ENCODE measurements at regions not wholly inside any gene's neighbourhood (a gene's known extent, or its start where the extent isn't known, plus 50 kb on each side); places are given as distances from the start of the nearest gene placed in this dataset.
"Not testable (repeated sequence)": the region's sequence is repeated elsewhere in the genome, so short reads cannot be mapped to it uniquely, and the experiment has no call there.

DNA sequence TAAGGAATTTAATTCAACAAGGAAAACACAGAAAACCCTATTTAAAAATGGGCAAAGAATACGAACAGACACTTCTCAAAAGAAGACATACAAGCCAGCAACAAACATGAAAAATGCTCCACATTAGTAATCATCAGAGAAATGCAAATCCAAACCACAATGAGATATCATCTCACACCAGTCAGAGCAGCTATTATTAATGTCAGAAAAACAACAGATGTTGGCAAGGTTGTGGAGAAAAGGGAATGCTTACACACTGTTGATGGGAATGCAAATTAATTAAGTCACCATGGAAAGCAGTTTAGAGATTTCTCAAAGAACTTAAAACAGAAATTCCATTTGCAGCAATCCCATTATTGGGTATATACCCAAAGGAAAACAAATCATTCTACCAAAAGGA is 55.2 kb downstream of the GCC1 start:
- no peak for DNase-seq (ENCODE audit: low read depth in 3 of 3, low spot score in 1 of 3)

DNA sequence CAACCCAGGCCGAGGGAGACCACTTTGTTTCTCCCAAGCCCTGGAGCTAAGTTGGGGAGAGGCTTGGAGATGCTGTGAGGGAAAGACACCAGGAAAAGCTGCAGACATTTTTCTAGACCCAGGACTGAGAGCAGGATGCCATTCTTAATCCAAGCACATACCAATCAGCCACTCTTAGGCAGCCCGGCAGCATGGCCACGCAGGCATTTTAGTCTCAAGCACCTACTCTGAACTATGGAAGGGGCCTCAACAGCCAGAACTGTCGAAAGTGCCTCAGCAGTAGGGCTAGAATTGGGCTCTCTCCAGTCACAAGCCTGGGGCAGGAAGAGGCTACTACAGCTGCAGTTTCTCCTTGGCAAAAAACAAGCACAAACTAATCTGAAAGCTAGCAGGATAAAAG is 57.8 kb downstream of the GCC1 start:
- DNase-seq (ENCODE audit: low read depth in 3 of 3, low spot score in 1 of 3) = no peak

DNA sequence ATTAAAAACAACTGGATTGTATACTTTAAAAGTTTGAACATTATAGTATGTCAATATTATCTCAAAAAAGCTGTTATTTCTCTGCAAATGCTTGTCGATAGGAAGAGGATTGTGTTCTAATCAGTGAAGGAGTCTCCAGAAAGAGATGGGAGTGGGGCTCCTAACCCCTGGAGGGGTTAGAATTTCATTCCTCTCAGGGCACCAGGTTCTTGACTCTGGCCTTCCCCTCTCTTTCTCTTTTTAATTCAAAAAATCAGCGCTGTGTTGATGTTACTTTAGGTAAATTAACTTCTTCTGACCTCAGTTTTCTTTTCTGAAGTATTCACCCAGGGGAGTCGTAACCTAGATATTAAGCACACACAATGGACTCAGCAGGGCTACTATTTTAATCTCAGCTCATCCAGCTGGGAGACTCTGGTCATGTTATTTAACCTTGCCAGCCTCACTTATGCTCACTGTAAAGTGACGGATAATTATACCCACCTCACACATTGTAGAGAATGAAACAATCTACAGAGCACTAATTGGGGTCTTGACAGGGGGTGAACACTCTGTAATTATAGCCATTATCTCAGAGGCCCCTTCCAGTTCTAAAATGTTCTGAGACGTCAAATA is 59.4 kb downstream of the GCC1 start:
- no peak for DNase-seq (ENCODE audit: low read depth in 3 of 3, low spot score in 1 of 3)

DNA sequence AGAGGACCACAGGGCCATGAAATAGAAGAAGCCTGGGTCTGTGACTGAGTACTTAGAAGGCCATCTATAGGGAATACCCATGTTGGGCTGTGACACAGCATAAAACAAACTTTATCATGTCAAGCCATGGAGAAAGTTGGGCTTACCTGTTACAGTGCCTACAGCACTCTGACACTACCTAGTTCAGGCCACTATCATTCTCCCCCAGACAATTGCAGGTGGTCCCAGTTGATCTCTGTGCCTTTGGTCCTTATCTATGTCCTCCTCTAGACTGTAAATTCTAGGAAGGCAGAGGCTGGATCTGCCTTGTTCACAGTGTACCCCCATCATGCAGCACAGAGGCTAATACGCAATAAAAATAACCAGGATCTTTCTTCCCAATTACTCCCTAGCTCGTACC is 69.1 kb downstream of the GCC1 start:
- no peak for DNase-seq (ENCODE audit: low read depth in 3 of 3, low spot score in 1 of 3)

DNA sequence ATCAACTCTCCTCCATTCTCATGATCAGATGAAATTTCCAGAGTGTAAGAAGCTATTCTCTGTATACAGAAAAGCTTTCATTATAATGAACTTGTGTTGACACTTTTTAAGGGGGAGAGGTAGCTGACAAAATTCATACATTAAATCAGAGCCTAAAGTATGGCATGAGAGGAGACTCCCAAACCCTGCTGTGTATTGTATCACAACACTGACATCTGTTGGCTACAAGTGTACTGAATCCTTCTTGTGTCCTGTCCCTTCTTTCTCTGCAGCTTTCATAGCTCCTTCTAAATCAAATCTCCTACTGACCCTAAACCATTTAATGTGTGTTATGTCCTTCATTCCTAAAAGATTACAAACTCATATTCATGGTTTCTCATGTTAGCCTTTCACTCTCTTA is 70.9 kb downstream of the GCC1 start:
- no peak for DNase-seq (ENCODE audit: low read depth in 3 of 3, low spot score in 1 of 3)

DNA sequence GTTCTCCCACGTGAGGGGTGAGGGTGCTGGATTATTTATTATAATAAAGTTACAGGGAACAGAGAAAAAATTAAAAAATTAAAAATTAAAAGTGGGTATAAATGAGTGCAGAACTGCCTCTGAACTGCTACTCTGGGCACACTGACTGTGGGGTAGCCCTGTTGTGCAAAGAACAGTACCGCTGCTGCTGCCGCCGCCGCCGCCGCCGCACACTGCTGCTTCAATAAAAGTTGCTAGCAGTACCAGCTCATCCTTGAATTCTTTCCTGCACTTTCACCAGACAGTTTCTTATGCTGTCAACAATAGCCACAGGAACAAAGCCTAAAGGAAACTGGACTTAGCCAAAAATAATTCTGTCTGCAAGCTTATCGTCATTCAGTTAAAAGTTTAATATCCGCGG is 72.1 kb downstream of the GCC1 start:
- DNase-seq (ENCODE audit: low read depth in 3 of 3, low spot score in 1 of 3) = no peak

DNA sequence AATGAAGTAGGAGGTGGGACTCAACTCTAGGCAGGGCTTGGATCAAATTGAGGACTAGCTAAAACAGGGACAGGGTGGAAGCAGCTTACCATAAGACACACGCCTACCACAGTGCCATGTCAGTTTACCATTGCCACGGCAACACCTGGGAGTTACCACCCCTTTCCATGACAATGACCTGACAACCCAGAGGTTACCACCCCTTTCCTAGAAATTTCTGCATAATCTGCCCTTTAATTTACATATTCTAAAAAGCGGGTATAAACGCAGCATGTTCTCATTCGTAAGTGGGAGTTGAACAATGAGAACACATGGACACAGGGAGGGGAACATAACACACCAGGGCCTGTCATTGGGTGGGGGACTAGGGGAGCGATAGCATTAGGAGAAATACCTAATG is 72.7 kb downstream of the GCC1 start:
- no peak for DNase-seq (ENCODE audit: low read depth in 3 of 3, low spot score in 1 of 3)

DNA sequence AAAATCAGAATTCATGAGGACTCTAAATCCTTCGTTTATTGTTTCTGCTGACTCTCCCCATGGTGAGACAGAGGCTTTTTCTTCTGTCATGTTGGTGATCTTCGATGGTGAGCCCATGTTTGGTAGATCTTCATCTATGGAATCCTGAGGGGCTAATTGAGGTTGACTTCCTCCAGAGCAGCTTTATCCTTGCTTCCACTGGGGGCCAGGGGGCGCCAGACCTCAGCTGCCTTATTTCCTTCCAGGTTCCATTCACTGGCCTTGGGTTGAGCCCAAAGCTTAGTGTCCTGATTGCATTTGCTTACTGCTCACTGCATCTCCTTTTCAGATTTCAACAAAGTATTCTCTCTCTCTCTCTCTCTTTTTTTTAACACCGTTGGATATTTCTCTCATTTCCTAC is 80.7 kb downstream of the GCC1 start:
- DNase-seq (ENCODE audit: low read depth in 3 of 3, low spot score in 1 of 3) = no peak

DNA sequence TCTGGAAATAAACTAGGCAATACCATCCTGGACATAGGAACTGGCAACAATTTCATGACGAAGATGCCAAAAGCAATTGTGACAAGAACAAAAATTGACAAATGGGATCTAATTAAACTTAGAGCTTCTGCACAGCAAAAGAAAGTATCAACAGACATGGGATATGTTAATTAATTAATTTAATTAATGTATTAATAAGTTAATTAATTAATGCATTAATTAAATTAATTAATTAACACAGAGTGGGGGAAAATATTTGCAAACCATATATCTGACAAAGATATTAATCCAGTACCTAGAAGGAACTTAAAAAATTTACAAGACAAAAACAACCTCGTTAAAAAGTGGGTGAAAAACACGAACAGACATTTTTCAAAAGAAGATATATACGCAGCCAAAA is 83.6 kb downstream of the GCC1 start:
- DNase-seq (ENCODE audit: low read depth in 3 of 3, low spot score in 1 of 3) = no peak

DNA sequence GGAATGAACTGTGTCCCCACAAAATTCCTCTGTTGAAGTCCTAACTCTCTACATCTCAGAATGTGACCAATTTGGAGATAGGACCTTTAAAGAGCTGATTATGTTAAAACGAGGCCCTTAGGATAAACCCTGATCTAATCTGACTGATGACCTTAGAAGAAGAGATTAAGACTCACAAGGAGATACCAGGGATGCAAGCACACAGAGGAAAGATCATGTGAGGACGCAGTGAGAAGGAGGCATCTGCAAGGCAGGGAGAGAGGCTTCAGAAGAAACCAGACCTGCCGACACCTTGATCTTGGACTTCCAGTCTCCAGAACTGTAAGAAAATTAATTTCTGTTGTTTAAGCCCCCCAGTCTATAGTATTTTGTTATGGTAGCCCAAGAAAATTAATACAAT is 94.9 kb upstream of the ZNF800 start:
- DNase-seq (ENCODE audit: low read depth in 3 of 3, low spot score in 1 of 3) = no peak

DNA sequence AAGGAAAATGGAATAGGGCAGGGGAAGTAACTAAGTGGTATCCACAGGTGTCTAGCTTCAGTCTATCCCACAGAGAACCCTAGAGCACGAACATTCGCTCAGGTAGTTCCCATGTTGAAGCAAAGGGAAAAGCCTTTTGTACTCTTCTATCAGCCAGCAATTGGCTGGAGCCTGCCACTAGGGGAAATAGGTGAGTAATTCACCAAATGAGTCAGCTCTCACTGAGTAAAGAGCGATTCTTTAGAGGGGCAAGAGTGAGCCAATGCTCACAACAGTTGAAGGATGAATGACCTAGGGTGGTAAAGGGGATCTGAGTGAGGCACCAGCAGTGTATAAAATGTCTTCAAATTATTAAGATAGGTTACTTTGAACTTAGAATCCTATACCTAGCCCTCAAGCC is 94.1 kb upstream of the ZNF800 start:
- DNase-seq (ENCODE audit: low read depth in 3 of 3, low spot score in 1 of 3) = no peak

DNA sequence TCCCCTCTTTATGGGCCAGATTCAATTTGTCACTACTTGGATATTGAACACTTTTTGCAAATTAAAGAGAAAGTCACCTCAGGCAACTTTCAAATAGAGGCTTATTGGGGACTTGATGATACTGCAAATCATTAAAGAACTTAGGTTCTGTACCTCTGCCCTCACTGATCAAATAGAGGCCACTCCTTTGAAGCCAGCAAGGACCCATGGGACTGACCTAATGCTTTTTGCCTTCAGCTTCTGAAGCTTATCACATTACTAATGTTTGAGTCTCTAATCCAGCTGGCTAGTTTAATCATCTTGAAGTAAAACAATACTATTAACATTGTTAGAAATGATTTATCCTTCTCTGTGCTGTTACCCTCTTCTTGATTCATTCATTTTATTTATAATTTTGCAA is 93.0 kb upstream of the ZNF800 start:
- DNase-seq (ENCODE audit: low read depth in 3 of 3, low spot score in 1 of 3) = no peak

DNA sequence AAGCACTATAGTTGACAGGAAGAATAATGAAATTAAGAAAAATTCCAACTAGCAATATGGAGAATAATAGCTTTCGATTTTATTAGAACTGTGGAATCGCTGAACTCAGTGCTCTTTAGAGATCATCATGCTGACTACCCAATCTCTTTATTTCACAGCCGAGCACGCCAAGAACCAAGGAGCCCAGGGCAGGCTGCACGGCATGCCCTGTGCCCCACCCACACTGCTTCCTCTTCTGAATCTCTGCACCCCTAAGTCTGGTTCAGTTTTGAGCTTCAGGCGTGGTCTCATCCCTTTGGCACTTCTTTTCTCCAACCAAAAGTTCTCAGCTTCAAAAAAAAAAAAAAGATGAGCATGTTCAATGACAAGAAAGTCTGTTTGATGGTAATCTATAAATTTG is 92.4 kb upstream of the ZNF800 start:
- DNase-seq (ENCODE audit: low read depth in 3 of 3, low spot score in 1 of 3) = no peak

DNA sequence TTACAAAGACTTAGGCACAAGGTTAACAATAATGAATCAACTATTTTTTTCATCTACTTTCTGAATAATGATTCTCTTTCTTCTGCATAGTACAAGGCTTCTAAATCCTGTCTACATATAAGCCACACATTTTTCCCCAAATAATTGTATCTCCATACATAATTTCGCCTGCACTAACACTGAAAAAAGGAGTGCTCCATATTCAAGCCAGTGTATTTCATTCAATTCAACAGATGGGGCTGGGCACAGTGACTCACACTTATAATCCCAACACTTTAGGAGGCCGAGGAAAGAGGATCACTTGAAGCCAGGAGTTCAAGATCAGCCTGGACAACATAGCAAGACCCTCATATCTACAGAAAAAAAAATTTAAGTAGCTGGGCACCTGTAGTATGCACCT is 86.0 kb upstream of the ZNF800 start:
- DNase-seq (ENCODE audit: low read depth in 3 of 3, low spot score in 1 of 3) = no peak

DNA sequence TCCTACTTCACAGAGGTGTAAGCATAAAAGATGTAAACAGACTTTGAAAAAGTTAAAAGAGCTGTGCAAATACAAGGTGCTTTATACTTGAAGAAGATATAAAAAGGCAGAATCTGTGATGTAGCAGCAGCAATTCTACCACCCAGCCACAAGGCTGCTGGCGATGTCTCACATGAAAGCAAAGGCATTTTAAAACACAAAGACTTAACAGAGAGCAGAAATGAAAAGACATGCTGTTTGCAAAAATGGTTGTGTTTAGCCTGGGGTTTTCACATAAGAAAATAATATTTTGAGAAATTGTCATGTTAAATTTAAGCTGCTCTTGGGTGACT is 85.5 kb upstream of the ZNF800 start:
- no peak for DNase-seq (ENCODE audit: low read depth in 3 of 3, low spot score in 1 of 3)

DNA sequence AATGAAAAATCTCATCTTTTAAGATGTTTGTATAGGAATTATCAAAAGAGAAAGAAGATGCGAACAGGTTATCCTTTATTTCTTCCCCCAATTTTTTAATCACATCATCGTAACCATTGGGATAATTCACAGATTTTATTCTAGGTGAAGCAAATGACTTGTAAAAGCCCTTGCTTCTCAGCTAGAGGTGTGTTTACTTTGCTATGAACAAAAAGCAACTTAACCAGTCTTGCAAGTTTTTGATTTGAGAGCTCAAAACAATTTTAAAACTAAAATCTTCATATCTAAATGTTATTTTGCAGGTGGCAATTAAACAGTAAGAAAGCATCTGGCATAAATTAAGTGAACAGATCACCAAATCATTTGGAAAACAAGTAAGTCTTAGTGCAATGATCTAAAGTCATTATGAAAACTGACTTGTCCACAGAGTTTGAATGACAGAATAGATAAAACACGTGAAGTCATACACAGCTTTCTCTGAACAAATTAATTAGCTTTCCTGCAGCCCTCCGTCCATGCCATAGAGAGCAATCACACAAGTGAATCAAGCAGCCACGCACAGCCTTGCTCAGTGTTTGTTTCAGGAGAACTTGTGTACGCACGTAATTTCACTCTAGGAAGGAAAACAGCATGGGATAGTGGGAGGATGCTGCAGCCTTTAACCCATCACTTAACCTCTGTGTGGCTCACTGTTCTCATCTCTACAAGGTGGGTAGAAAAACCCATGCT is 85.0 kb upstream of the ZNF800 start:
- no peak for DNase-seq (ENCODE audit: low read depth in 3 of 3, low spot score in 1 of 3)

DNA sequence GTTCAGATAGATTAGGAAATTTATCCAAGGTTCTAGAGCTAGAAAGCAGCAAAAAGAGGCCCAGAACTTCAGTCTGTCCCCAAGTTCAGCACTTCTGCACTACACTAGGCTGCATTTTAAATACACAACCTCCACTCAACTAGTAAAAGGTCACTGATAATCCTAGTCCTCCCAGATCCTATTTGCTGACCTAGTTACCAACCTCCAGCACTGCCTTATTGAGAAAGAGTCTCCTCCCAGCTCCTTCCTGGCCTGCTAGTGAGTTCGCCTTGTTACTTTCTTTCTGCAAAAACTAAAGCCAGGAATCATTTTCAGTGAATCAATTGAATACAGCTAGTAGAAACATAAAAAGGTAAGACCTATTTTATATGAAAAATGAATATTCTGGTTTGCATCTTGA is 84.1 kb upstream of the ZNF800 start:
- no peak for DNase-seq (ENCODE audit: low read depth in 3 of 3, low spot score in 1 of 3)

DNA sequence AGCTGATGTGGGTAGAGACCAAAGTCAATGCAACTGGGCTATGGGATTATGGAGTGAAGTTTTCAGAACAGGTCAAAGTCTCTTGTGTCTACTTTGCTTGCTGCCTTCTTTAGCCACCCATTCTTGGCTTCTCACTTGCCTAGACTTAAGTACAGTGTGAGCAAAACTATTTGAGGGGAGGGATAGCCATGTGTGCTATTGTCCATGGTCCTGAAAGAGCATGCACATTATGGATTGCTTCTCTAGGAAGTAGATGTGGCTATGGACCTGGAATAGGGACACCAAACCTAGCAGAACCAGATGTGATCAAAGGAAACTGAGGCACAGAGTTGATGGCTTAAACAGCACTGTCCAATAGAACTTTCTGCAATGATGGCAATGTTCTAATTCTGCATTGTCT is 81.9 kb upstream of the ZNF800 start:
- no peak for DNase-seq (ENCODE audit: low read depth in 3 of 3, low spot score in 1 of 3)

DNA sequence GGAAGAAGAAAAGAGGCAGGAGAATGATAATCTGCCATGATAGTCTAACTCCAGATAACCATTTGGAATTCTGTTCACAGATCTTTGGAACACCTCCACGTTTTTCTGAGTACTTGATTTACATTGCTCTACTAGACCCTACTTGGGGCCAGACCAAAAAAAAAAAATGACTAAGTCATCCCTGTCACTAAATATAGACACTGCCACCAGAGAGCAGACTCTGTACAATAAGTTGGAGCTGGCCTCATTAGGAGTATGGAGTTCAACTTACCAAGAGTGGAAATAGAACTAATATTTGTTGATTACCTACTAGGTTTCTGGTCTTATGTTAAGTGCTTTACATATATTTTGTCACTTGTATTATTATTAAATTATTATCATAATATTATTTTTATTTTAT is 80.9 kb upstream of the ZNF800 start:
- no peak for DNase-seq (ENCODE audit: low read depth in 3 of 3, low spot score in 1 of 3)

DNA sequence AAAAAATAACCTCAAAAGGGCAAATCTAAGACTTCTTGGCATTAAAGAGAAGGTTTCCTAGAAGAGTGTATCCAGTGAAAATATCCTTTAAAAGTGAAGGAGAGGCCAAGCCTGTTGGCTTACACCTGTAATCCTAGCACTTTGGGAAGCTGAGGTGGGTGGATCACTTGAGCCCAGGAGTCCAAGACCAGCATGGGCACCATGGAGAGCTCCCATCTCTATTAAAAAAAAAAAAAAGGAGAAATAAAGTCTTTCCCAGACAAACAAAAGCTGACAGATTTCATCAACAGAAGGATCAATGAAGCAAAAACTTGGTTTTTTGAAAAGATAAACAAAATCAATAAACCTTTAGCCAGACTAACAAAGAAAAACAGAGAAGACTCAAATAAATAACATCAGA is 67.6 kb upstream of the ZNF800 start:
- DNase-seq (ENCODE audit: low read depth in 3 of 3, low spot score in 1 of 3) = no peak

DNA sequence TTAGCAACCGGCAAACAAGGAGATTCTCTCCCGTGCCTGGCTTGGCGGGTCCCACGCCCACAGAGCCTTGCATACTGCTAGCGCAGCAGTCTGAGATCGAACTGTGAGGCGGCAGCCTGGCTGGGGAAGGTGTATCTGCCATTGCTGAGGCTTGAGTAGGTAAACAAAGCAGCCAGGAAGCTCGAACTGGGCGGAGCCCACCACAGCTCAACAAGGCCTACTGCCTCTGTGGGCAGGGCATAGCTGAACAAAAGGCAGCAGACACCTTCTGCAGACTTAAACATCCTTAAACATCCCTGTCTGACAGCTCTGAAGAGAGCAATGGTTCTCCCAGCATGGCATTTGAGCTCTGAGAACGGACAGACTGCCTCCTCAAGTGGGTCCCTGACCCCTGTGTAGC is 58.8 kb upstream of the ZNF800 start:
- not testable (repeated sequence) for DNase-seq (ENCODE audit: low read depth in 3 of 3, low spot score in 1 of 3)

DNA sequence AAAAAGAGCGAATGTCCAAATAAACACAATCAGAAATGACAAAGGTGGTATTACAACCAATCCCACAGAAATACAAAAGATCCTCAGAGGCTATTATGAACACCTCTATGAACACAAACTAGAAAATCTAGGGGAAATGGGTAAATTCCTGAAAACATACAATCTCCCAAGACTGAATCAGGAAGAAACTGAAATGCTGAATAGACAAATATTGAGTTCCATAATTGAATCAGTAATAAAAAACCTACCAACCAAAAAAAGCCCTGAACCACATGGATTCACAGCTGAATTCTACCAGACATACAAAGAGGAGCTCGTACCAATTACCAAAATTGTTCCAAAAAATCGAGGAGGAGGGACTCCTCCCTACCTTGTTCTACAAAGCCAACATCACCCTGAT is 56.1 kb upstream of the ZNF800 start:
- DNase-seq (ENCODE audit: low read depth in 3 of 3, low spot score in 1 of 3) = no peak

DNA sequence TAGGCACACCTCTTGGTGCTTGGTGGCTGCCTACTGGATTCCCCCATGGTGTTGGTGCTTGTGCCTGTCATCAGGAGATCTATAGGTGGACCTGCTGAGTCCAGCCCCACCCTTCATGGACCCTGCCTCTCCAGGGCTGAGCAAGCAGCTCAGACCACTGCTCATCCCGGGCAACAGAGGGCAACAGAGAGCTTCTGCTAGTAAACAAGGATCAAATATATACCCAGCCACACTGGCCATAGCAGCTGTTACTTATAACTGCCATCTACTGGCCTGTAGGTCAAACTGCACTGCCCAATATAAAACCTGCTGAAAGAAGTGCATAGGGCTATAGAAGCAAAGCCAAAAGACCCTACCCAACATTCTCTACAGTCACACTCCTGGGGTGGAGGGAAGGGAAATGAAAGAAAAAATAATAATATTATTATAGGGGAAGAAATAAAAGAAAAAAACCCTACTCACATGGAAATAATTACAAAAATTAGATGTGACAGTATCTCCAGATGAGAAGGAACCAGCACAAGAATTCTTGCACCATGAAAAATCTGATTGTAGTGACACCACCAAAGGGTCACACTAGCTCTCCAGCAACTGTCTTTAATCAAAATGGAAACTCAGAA is 54.9 kb upstream of the ZNF800 start:
- peak in 2 of 3 donors; percentile 1 to 10 for DNase-seq (ENCODE audit: low read depth in 3 of 3, low spot score in 1 of 3)
